HFFc6 (cell line): ENCODE measurements at regions not wholly inside any gene's neighbourhood (a gene's known extent, or its start where the extent isn't known, plus 50 kb on each side); places are given as distances from the start of the nearest gene placed in this dataset.

ENCODE experiments used
- DNase-seq: peaks from one replicate; pipeline ENCODE4 v3.0.0-alpha.2; 2018
- H3K27ac Mint-ChIP-seq: 2 replicates; pipeline ENCODE4 v1.8.0; 2020; ENCODE audit warnings: mild to moderate bottlenecking, mixed read lengths
- H3K27me3 Mint-ChIP-seq: 2 replicates; pipeline ENCODE4 v1.8.0; 2021; ENCODE audit warnings: mild to moderate bottlenecking, moderate library complexity, mixed read lengths; ENCODE audit not compliant: insufficient read depth
- H3K36me3 Mint-ChIP-seq: 2 replicates; pipeline ENCODE4 v1.8.0; 2021; ENCODE audit warnings: low read depth, mixed read lengths
- H3K4me1 Mint-ChIP-seq: 2 replicates; pipeline ENCODE4 v1.8.0; 2020; ENCODE audit warnings: low read depth, mixed read lengths
- H3K4me3 Mint-ChIP-seq: 2 replicates; pipeline ENCODE4 v1.8.0; 2020; ENCODE audit warnings: mild to moderate bottlenecking, moderate library complexity, mixed read lengths
- H3K9me3 Mint-ChIP-seq: 2 replicates; pipeline ENCODE4 v1.8.0; 2020; ENCODE audit warnings: mild to moderate bottlenecking, mixed read lengths
- TF ChIP-seq, protein P1 (sequence below): fragments of 200-600 bp; sonication (generic); IDR thresholded peaks from 2 replicates; pipeline ENCODE4 v1.5.0; 2021; ENCODE audit warnings: antibody characterized with exemption, mild to moderate bottlenecking

DNA sequence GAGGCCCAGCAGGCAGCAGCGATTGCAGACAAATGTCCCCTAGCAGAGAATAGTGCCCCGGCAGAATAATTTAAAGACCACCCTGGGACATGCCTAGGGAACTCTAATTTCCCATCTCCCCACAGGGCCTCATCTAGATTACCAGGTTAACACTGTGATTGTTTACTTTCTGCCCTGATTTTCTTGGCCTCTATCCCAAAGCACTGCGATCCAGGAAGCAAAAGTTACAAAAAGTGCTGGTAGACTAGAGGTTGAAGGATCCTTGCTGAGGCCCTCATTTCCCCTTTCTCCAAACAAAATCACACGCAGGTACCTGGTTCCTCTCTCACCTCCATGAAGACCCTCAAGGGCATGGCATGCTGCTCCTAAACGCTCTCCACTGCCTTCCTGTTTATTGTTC, 229.7 kb downstream of the C1orf94 start:
- no peak overlapping the region for H3K4me3 Mint-ChIP-seq
- no peaks in the 10 kb centered on the region; the same call in 1 of the 2 replicates for H3K27me3 Mint-ChIP-seq
- TF ChIP-seq, protein P1, sequence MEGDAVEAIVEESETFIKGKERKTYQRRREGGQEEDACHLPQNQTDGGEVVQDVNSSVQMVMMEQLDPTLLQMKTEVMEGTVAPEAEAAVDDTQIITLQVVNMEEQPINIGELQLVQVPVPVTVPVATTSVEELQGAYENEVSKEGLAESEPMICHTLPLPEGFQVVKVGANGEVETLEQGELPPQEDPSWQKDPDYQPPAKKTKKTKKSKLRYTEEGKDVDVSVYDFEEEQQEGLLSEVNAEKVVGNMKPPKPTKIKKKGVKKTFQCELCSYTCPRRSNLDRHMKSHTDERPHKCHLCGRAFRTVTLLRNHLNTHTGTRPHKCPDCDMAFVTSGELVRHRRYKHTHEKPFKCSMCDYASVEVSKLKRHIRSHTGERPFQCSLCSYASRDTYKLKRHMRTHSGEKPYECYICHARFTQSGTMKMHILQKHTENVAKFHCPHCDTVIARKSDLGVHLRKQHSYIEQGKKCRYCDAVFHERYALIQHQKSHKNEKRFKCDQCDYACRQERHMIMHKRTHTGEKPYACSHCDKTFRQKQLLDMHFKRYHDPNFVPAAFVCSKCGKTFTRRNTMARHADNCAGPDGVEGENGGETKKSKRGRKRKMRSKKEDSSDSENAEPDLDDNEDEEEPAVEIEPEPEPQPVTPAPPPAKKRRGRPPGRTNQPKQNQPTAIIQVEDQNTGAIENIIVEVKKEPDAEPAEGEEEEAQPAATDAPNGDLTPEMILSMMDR, result no peak
- H3K36me3 Mint-ChIP-seq, result no peaks in the 10 kb centered on the region
- no peak overlapping the region for H3K27ac Mint-ChIP-seq
- no peak for DNase-seq
- H3K4me1 Mint-ChIP-seq, result no peaks in the 10 kb centered on the region
- peaks cover 57% of the 10 kb centered on the region for H3K9me3 Mint-ChIP-seq

DNA sequence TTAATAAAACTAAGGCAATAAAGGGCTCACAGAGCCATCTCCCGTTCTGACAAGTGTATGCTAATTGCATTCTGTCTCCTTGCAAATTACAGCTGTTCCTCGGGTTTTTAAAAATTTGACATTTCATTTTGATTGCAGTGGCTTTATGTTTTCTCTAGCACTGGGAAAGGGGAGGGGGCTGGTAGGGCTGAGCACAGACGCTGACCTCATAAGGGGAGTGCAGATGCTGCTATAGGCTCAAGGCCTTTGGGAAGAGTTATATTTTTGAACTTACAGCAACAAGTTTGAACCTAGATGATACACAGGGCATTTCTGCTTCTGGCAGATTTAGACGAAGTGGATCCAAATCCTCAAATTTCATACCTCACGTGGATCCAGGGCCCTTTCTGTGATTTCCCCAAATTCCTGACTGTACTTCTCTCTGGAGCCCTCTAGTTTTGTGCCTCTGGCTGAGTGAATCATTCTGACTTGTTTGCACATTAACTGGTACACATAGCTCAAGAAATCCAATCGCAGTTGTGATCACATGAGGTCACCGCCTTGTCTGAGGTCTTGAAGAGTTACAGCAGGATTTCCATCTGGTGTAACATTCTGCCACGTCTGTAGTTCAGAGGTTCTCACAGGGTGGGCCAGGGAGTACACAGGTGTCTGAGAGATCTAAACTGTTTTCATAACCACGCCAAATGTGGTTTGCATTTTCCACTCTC, 230.3 kb downstream of the C1orf94 start:
- no peak for DNase-seq
- Mint-ChIP-seq H3K4me3 (no peak overlapping the region), H3K36me3 (no peaks in the 10 kb centered on the region), H3K27ac (no peak overlapping the region), H3K9me3 (peaks cover 56% of the 10 kb centered on the region), H3K27me3 (no peaks in the 10 kb centered on the region; the same call in 1 of the 2 replicates), H3K4me1 (no peaks in the 10 kb centered on the region)
- TF ChIP-seq, protein P1, result no peak

GRCh38 chr1:34408011-34408410, 231.3 kb downstream of the C1orf94 start:
- no peaks in the 10 kb centered on the region for H3K27me3 Mint-ChIP-seq
- H3K9me3 Mint-ChIP-seq, result peaks cover 64% of the 10 kb centered on the region
- TF ChIP-seq, protein P1, result no peak
- no peaks in the 10 kb centered on the region for H3K4me1 Mint-ChIP-seq
- H3K36me3 Mint-ChIP-seq, result no peaks in the 10 kb centered on the region
- no peak overlapping the region for H3K4me3 Mint-ChIP-seq
- DNase-seq, result no peak
- no peak overlapping the region for H3K27ac Mint-ChIP-seq

DNA sequence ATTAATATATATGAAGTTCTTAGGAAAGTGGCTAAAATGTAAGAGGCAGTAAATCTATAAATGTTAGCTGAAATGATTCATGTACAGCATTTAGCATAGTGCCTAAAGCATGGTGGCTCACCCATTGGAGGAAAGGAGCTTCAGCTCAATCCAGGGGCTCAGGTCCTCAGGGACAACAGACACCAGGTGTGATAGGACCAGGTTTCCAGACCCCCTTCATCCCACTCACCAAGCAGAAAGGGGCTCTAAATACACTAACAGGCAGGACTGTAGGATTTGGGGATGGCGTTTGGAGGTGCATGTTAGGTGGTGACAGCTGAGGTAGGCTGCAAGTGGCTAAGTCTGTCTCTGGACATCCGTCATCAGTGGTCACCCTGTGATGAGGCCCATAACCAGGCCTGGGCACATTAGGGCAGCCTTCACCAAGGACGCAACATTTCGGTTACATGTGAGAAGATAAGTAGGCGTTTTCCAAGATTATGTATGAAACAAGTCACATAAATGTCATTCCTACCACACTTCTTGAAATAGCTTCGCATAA, 233.1 kb downstream of the C1orf94 start:
- TF ChIP-seq, protein P1, result no peak
- H3K36me3 Mint-ChIP-seq, result no peaks in the 10 kb centered on the region
- no peak for DNase-seq
- no peaks in the 10 kb centered on the region for H3K4me1 Mint-ChIP-seq
- H3K9me3 Mint-ChIP-seq, result peaks cover 68% of the 10 kb centered on the region
- no peak overlapping the region for H3K27ac Mint-ChIP-seq
- no peaks in the 10 kb centered on the region for H3K27me3 Mint-ChIP-seq
- no peak overlapping the region for H3K4me3 Mint-ChIP-seq

GRCh38 chr1:34412598-34413370, 236.1 kb downstream of the C1orf94 start:
- Mint-ChIP-seq H3K4me1 (no peaks in the 10 kb centered on the region), H3K4me3 (no peak overlapping the region), H3K27ac (no peak overlapping the region), H3K9me3 (peaks cover 67% of the 10 kb centered on the region), H3K27me3 (no peaks in the 10 kb centered on the region), H3K36me3 (no peaks in the 10 kb centered on the region; the same call in 1 of the 2 replicates)
- TF ChIP-seq, protein P1, result no peak
- no peak for DNase-seq
